ENCODE measurements at regions not wholly inside any gene's neighbourhood (a gene's known extent, or its start where the extent isn't known, plus 50 kb on each side); places are given as distances from the start of the nearest gene placed in this dataset.

DNA sequence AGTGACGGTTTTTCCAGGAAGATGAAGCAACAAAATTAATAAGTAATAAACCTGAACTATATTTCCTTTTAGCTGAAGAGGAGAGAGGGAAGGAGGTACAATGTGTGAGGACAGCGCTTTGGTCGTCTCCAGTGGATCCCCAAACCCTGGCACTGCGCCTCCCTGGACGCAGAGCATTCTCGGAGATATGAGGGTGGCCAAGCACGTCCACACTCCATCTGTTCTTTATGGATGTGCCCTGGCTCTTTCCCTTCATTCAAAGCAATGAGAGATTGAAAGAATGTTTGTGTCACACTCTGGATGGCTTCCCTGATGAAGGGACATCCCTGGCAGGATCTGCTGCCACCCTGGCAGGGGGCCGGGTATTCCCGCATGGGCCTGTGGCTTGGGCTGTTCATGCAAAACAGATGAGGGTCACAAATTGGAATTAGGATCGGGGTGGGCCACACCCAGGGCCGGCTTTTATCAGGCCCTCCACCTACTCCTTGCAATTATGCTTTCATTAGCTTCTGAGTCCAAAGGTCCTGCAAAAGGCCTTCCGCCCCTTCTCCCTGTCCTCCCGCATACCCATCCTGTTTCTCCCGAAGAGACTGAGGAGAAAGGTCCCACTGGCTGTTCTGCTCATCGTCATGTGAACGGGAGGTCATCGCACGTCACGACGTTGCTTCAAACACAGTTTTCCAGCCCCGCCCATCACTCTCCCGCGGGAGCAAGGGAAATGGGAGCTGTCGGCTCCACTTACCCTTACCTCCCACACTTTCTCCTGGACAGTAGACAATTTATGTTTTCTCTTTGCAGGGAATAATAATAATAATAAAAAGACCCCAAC is 286.1 kb upstream of the IRX4 start:
- Histone ChIP-seq H3K9me3 (ENCODE audit: low read length) (no peaks in the 10 kb centered on the region), H3K36me3 (ENCODE audit: insufficient read depth, low read length) (no peaks in the 10 kb centered on the region), H4K20me1 (ENCODE audit: insufficient read depth) (no peaks in the 10 kb centered on the region), H3K4me2 (ENCODE audit: low read length) (no peak overlapping the region), H3K27ac (ENCODE audit: low read length) (no peak overlapping the region), H3K9me2 (ENCODE audit: insufficient read depth, low read length) (no peaks in the 10 kb centered on the region), H3K4me3 (ENCODE audit: low read length) (no peak overlapping the region), H2AFZ (ENCODE audit: low read depth, low read length) (no peak overlapping the region), H3F3A (ENCODE audit: insufficient read depth, low read length, poor library complexity, severe bottlenecking) (no peaks in the 10 kb centered on the region), H3K9ac (ENCODE audit: low read length) (no peak overlapping the region), H3K79me2 (replicated peaks; ENCODE audit: insufficient read depth, low read length) (no peaks in the 10 kb centered on the region), H3K27me3 (ENCODE audit: insufficient read depth, low read depth, low read length) (no peaks in the 10 kb centered on the region)
- TF ChIP-seq SMC3 (conservative IDR thresholded peaks at IDR 0.05; ENCODE audit: poor library complexity) (no peak), EP300 (conservative IDR thresholded peaks at IDR 0.05; ENCODE audit: poor library complexity, severe bottlenecking) (no peak), EZH2 (IDR thresholded peaks at IDR 0.05; ENCODE audit: borderline replicate concordance, insufficient read depth, low read length, poor library complexity, severe bottlenecking) (no peak), RAD21 (conservative IDR thresholded peaks at IDR 0.05) (no peak), POLR2AphosphoS5 (IDR thresholded peaks at IDR 0.05) (no peak), TAF1 (IDR thresholded peaks at IDR 0.05; ENCODE audit: low read depth) (no peak), MXI1 (conservative IDR thresholded peaks at IDR 0.05; ENCODE audit: poor library complexity, severe bottlenecking) (no peak)
- TF ChIP-seq, protein P1, sequence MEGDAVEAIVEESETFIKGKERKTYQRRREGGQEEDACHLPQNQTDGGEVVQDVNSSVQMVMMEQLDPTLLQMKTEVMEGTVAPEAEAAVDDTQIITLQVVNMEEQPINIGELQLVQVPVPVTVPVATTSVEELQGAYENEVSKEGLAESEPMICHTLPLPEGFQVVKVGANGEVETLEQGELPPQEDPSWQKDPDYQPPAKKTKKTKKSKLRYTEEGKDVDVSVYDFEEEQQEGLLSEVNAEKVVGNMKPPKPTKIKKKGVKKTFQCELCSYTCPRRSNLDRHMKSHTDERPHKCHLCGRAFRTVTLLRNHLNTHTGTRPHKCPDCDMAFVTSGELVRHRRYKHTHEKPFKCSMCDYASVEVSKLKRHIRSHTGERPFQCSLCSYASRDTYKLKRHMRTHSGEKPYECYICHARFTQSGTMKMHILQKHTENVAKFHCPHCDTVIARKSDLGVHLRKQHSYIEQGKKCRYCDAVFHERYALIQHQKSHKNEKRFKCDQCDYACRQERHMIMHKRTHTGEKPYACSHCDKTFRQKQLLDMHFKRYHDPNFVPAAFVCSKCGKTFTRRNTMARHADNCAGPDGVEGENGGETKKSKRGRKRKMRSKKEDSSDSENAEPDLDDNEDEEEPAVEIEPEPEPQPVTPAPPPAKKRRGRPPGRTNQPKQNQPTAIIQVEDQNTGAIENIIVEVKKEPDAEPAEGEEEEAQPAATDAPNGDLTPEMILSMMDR (IDR thresholded peaks at IDR 0.05; ENCODE audit: poor library complexity, severe bottlenecking), result no peak
- TF ChIP-seq, protein P2, sequence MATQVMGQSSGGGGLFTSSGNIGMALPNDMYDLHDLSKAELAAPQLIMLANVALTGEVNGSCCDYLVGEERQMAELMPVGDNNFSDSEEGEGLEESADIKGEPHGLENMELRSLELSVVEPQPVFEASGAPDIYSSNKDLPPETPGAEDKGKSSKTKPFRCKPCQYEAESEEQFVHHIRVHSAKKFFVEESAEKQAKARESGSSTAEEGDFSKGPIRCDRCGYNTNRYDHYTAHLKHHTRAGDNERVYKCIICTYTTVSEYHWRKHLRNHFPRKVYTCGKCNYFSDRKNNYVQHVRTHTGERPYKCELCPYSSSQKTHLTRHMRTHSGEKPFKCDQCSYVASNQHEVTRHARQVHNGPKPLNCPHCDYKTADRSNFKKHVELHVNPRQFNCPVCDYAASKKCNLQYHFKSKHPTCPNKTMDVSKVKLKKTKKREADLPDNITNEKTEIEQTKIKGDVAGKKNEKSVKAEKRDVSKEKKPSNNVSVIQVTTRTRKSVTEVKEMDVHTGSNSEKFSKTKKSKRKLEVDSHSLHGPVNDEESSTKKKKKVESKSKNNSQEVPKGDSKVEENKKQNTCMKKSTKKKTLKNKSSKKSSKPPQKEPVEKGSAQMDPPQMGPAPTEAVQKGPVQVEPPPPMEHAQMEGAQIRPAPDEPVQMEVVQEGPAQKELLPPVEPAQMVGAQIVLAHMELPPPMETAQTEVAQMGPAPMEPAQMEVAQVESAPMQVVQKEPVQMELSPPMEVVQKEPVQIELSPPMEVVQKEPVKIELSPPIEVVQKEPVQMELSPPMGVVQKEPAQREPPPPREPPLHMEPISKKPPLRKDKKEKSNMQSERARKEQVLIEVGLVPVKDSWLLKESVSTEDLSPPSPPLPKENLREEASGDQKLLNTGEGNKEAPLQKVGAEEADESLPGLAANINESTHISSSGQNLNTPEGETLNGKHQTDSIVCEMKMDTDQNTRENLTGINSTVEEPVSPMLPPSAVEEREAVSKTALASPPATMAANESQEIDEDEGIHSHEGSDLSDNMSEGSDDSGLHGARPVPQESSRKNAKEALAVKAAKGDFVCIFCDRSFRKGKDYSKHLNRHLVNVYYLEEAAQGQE (IDR thresholded peaks at IDR 0.05; ENCODE audit: borderline replicate concordance), result no peak

DNA sequence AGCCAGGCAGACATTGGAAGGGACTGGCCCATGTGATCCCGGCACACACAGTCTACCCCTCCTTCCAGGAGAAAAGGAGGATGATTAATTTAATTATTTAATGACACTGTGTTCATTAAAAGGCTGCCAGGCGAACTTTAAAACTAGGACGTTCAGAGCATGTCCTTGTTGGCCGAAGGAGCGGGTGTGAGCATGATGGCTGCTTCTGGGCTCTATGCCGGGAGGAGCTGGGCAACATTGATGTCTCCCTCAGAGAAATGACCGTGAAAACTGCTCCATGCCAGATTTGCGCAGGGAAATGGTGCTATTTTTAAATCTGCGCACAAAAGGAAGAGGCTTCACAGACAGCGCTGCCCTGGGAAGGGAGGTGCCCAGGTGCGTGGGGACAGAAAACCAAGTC is 284.9 kb upstream of the IRX4 start:
- no peaks in the 10 kb centered on the region for H3F3A ChIP-seq (ENCODE audit: insufficient read depth, low read length, poor library complexity, severe bottlenecking)
- H3K4me3 ChIP-seq (ENCODE audit: low read length), result no peak overlapping the region
- H3K27ac ChIP-seq (ENCODE audit: low read length), result no peak overlapping the region
- H3K79me2 ChIP-seq (replicated peaks; ENCODE audit: insufficient read depth, low read length), result no peaks in the 10 kb centered on the region
- TF ChIP-seq RAD21 (conservative IDR thresholded peaks at IDR 0.05), result no peak
- TF ChIP-seq, protein P1 (IDR thresholded peaks at IDR 0.05; ENCODE audit: poor library complexity, severe bottlenecking), result no peak
- TF ChIP-seq, protein P2 (IDR thresholded peaks at IDR 0.05; ENCODE audit: borderline replicate concordance), result no peak
- TF ChIP-seq TAF1 (IDR thresholded peaks at IDR 0.05; ENCODE audit: low read depth), result no peak
- TF ChIP-seq EP300 (conservative IDR thresholded peaks at IDR 0.05; ENCODE audit: poor library complexity, severe bottlenecking), result no peak
- no peak for TF ChIP-seq EZH2 (IDR thresholded peaks at IDR 0.05; ENCODE audit: borderline replicate concordance, insufficient read depth, low read length, poor library complexity, severe bottlenecking)
- no peak for TF ChIP-seq MXI1 (conservative IDR thresholded peaks at IDR 0.05; ENCODE audit: poor library complexity, severe bottlenecking)
- no peak for TF ChIP-seq POLR2AphosphoS5 (IDR thresholded peaks at IDR 0.05)
- no peak for TF ChIP-seq SMC3 (conservative IDR thresholded peaks at IDR 0.05; ENCODE audit: poor library complexity)
- no peaks in the 10 kb centered on the region for H4K20me1 ChIP-seq (ENCODE audit: insufficient read depth)
- no peaks in the 10 kb centered on the region for H3K36me3 ChIP-seq (ENCODE audit: insufficient read depth, low read length)
- H3K4me2 ChIP-seq (ENCODE audit: low read length), result no peak overlapping the region
- no peaks in the 10 kb centered on the region for H3K9me2 ChIP-seq (ENCODE audit: insufficient read depth, low read length)
- H3K9ac ChIP-seq (ENCODE audit: low read length), result no peak overlapping the region
- no peaks in the 10 kb centered on the region for H3K9me3 ChIP-seq (ENCODE audit: low read length)
- no peaks in the 10 kb centered on the region for H3K27me3 ChIP-seq (ENCODE audit: insufficient read depth, low read depth, low read length)
- no peak overlapping the region for H2AFZ ChIP-seq (ENCODE audit: low read depth, low read length)

Data from neural cell (in vitro differentiated cells).